SK-N-SH (cell line): ENCODE measurements at regions not wholly inside any gene's neighbourhood (a gene's known extent, or its start where the extent isn't known, plus 50 kb on each side); places are given as distances from the start of the nearest gene placed in this dataset.
A peak's percentile ranks its signal among the peaks of the same experiment; 100 is the strongest.

Source experiments
- CTCF ChIP-seq: fragments of 200-600 bp; sonication (generic); IDR thresholded peaks from 2 replicates; pipeline ENCODE4 v1.6.1; 2017; ENCODE audit warnings: antibody characterized with exemption, mild to moderate bottlenecking, moderate library complexity
- USF1 ChIP-seq: IDR thresholded peaks from 2 replicates; pipeline ENCODE4 v1.4.0; 2012; ENCODE audit warnings: low read depth, borderline replicate concordance
- TF ChIP-seq, protein P1 (sequence below): IDR thresholded peaks from 2 replicates; pipeline ENCODE4 v1.6.1; 2012; ENCODE audit warnings: mild to moderate bottlenecking, low read depth, low read length, moderate library complexity

GRCh38 chr9:31542384-31543055, 841.9 kb upstream of the ACO1 start:
- TF ChIP-seq CTCF (0 out of 2 replicates have a peak, but pooled peaks have one; percentile 27), USF1 (no peak)
- TF ChIP-seq, protein P1, sequence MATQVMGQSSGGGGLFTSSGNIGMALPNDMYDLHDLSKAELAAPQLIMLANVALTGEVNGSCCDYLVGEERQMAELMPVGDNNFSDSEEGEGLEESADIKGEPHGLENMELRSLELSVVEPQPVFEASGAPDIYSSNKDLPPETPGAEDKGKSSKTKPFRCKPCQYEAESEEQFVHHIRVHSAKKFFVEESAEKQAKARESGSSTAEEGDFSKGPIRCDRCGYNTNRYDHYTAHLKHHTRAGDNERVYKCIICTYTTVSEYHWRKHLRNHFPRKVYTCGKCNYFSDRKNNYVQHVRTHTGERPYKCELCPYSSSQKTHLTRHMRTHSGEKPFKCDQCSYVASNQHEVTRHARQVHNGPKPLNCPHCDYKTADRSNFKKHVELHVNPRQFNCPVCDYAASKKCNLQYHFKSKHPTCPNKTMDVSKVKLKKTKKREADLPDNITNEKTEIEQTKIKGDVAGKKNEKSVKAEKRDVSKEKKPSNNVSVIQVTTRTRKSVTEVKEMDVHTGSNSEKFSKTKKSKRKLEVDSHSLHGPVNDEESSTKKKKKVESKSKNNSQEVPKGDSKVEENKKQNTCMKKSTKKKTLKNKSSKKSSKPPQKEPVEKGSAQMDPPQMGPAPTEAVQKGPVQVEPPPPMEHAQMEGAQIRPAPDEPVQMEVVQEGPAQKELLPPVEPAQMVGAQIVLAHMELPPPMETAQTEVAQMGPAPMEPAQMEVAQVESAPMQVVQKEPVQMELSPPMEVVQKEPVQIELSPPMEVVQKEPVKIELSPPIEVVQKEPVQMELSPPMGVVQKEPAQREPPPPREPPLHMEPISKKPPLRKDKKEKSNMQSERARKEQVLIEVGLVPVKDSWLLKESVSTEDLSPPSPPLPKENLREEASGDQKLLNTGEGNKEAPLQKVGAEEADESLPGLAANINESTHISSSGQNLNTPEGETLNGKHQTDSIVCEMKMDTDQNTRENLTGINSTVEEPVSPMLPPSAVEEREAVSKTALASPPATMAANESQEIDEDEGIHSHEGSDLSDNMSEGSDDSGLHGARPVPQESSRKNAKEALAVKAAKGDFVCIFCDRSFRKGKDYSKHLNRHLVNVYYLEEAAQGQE: no peak
